ENCODE measurements at regions not wholly inside any gene's neighbourhood (a gene's known extent, or its start where the extent isn't known, plus 50 kb on each side); places are given as distances from the start of the nearest gene placed in this dataset.

DNA sequence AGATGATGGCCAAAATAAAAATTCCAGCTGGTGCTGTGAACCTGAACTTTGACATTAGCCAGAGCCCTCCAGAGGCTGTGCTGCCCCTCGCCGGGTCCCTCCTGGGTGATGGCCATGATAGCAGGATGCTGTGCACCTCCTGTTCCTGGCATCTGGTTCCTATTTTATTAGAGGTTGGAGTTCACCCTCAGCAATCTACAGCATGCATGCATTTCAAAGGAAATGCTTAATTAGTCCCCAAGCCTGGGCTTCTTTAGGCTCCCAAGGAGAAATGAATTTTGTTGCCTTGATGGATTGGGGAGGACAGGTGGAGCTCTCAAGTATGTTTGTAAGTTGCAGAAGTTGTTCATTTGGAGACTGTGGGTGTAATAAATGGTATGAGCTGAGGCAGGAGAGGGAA lies 166.9 kb downstream of the GLI2 start:
- no peak for DNase-seq

DNA sequence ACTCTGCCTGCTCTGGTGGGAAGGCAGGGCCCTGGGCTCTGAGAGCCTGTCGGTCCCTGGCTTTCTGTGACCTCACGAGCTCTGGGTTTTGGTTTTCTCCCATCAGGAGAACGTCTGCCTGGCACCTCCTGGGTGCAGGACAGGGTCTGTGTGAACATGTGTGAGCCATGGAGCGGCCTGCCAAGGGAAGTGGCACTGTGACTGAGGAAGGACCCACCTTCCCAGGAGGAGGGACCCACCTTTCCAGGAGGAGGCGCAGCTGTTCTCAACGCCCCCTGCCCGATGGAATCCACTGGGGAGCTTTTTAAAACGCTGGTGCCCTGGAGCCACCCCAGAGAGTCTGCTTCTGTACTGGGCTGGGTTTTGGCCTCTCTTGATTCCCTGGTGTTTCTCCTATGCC lies 168.7 kb downstream of the GLI2 start:
- DNase-seq = no peak

DNA sequence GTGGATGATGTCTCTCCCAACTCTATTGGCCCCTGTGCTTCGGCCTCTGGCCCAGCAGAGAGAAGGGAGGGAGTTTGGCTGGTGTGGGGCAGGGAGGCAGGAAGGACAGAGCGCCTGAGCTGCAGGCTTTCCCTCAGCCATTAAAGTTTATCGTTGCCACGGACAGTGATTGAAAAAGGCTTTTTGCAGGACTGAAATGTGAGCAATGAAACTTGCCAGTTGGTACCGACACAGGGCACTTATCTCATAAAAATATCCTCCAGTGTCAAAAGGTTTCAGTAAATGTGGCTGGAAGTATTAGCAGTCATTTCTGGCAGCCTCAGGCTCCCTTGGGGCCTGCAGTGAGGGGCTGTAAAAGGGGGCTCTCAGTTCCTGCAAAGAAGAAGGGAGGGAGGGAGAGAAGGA lies 169.2 kb downstream of the GLI2 start:
- DNase-seq = no peak

- DNase-seq = no peak
These were observed 169.6 kb downstream of the GLI2 start for GRCh38 chr2:120905298-120905697.

- no peak for DNase-seq
These were observed 170.3 kb downstream of the GLI2 start for GRCh38 chr2:120905824-120906571.

DNA sequence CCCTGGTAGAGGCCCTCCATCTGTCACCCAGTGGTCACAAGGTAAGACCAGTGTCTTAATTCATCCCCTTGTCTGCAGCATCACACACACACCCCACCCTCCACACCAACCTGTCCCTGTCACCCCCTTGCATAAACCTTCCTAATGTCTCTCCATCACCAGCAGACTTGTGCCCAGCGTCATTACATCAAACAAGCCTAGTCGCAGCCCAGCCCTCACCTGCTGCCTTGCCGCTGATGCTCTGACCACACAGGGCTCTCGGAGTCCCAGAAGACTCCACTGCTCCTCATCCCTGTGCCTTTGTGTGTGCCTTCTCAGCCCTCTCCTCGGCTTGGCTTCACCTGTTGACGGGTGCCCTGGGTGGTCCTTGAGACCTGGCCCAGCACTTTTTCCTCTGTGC lies 171.2 kb downstream of the GLI2 start:
- no peak for DNase-seq

GRCh38 chr2:120907822-120908221 lies 172.2 kb downstream of the GLI2 start:
- peak; percentile 43 for DNase-seq

DNA sequence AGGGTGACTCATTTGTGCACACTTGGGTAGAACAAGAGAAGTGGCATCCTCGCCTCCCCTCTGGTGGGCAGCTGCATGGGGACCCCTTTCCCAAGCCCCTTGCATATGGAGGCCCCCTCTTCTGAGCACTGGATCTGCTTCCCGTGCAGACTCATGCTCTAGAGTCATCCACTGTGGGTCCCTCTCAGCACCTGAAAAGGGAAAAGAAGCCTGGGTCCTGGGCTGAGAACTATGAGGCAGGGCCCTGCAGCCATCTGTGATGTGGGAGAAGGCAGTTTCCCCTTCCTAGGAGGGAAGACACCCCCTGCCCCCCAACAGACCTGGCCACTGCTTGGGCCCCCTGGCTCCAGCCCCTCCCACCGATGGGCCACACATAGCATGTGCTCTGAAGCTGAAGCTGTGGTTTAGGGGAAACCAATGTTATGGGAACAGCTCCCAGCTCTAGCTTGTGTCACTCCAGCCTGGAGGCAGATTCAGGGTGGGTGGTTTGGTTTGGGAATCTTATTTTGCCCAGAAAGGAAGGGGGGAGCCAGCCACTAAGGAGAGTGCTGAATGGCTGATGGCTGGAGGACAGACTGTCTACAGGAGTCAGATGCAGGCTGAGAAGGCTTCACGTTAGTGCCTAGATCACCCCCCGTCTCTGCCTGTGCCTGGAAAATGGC lies 172.8 kb downstream of the GLI2 start:
- DNase-seq = no peak

GRCh38 chr2:120909102-120909501 lies 173.4 kb downstream of the GLI2 start:
- no peak for DNase-seq

- no peak for DNase-seq
These were observed 174.5 kb downstream of the GLI2 start for GRCh38 chr2:120910164-120910563.

- DNase-seq = peak; percentile 73
These were observed 175.6 kb downstream of the GLI2 start for GRCh38 chr2:120910956-120911951.

GRCh38 chr2:120912101-120912985 lies 176.7 kb downstream of the GLI2 start:
- no peak for DNase-seq

- DNase-seq = no peak
These were observed 178.5 kb downstream of the GLI2 start for GRCh38 chr2:120913972-120914838.

GRCh38 chr2:120914839-120915521 lies 179.3 kb downstream of the GLI2 start:
- DNase-seq = peak; percentile 80

DNA sequence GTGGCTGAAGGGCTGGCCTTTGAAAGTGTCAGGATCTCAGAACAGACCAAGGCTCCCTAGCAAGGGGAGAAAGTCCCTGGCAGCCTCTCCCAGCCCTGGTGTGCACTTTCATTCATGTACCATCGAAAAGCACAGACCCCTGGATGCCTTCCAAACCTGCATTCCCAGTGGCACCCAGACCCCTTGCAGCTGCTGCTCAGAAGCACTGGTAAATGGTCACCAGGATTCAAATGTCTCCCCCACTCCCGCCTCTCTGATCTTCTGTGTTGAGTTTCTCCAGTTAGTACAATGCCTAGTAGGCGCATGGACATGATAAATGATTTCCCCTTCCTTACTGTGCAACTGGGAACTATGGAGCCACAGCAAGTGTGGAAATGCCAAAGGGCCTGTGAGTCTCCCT lies 180.0 kb downstream of the GLI2 start:
- DNase-seq = no peak

DNA sequence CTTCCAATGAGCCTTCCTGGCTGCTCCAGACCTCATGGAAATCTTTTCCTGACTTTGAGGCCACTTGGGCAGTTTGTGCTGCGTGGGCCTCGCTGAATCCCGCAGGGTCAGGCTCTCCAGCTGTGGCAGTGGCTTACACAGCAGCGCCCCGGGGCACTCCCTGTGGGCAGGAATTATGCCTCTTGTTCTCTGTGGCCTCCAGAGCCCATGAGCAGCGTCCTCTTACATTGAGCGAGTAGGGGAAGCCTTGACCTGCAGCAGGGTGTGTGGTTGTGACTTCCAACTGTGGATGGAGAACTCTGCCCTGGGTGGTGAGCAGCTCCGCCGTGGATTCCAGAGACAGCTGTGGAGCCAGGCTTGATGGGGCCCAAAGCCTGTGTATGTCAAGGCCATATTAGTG lies 180.8 kb downstream of the GLI2 start:
- no peak for DNase-seq

DNA sequence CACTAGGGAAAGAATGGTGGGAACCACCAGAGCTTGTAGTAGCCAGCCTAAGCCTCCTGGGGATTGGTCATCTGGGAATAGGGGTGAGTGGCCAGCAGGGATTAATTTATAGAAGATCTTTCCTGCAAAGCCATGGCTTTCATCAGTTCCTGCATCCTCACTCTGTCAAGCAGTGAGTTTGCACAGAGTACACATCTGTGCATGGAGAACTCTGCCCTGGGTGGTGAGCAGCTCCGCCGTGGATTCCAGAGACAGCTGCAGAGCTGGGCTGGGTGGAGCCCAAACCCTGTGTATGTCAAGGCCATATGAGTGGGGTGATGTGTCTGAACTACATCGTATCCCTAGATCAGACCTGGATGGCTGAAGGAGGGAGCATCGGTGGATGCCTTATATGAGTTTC lies 182.2 kb downstream of the GLI2 start:
- no peak for DNase-seq

- no peak for DNase-seq
These were observed 183.5 kb downstream of the GLI2 start for GRCh38 chr2:120919216-120919615.

GRCh38 chr2:120919771-120920453 lies 184.2 kb downstream of the GLI2 start:
- DNase-seq = no peak

Data from 8988T (cell line).